PC-3 (cell line): ENCODE measurements at regions not wholly inside any gene's neighbourhood (a gene's known extent, or its start where the extent isn't known, plus 50 kb on each side); places are given as distances from the start of the nearest gene placed in this dataset.

ENCODE experiments used
- EZH2 ChIP-seq: fragments of 300-600 bp; sonication (generic); IDR thresholded peaks from one replicate; pipeline ENCODE4 v1.6.1; 2017; ENCODE audit warnings: antibody characterized with exemption, mild to moderate bottlenecking, low read length; ENCODE audit not compliant: unreplicated experiment
- EZH2phosphoT487 ChIP-seq: fragments of 300-600 bp; sonication (generic); IDR thresholded peaks from 2 replicates; pipeline ENCODE4 v1.6.1; 2018; ENCODE audit warnings: mild to moderate bottlenecking, antibody characterized with exemption, low read length, borderline replicate concordance
- TF ChIP-seq, protein P1 (sequence below): fragments of 300-600 bp; sonication (generic); conservative IDR thresholded peaks from 2 replicates; pipeline ENCODE4 v1.5.1; 2017; ENCODE audit warnings: antibody characterized with exemption, low read depth, mild to moderate bottlenecking, low read length

DNA sequence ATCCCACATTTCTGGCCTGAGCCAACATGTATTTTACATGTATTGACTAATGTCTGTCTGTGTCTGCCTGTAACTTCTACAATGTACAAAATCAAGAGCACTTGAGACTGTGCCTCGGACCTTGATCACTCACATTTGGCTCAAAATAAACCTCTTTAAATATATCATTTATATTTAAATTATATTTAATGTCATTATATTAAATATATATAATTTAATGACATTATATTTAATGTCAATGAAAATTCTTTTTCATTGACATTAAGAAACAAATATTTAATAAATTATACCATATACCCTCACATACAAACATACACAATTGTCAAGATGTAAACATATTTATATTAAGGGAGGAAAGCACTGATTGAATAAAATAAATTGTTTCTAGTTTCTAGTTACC lies 1099.8 kb upstream of the CDH18 start:
- TF ChIP-seq, protein P1, sequence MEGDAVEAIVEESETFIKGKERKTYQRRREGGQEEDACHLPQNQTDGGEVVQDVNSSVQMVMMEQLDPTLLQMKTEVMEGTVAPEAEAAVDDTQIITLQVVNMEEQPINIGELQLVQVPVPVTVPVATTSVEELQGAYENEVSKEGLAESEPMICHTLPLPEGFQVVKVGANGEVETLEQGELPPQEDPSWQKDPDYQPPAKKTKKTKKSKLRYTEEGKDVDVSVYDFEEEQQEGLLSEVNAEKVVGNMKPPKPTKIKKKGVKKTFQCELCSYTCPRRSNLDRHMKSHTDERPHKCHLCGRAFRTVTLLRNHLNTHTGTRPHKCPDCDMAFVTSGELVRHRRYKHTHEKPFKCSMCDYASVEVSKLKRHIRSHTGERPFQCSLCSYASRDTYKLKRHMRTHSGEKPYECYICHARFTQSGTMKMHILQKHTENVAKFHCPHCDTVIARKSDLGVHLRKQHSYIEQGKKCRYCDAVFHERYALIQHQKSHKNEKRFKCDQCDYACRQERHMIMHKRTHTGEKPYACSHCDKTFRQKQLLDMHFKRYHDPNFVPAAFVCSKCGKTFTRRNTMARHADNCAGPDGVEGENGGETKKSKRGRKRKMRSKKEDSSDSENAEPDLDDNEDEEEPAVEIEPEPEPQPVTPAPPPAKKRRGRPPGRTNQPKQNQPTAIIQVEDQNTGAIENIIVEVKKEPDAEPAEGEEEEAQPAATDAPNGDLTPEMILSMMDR, result no peak
- TF ChIP-seq EZH2 (no peak), EZH2phosphoT487 (no peak)
